ENCODE measurements at regions not wholly inside any gene's neighbourhood (a gene's known extent, or its start where the extent isn't known, plus 50 kb on each side); places are given as distances from the start of the nearest gene placed in this dataset.

GRCh38 chr14:55948399-55948798 is 169.8 kb upstream of the PELI2 start:
- ChIA-PET POLR2A (no interaction called here), CTCF (no interaction called here)
- no peak for DNase-seq (ENCODE audit: extremely low spot score)
- TF ChIP-seq ELF4 (IDR thresholded peaks at IDR 0.05): no peak
- no peak for TF ChIP-seq ARNT (IDR thresholded peaks at IDR 0.05)
- no peak for TF ChIP-seq SP1 (IDR thresholded peaks at IDR 0.05)
- TF ChIP-seq LEF1 (IDR thresholded peaks at IDR 0.05; ENCODE audit: borderline replicate concordance): no peak
- no peak for TF ChIP-seq HDGF (IDR thresholded peaks at IDR 0.05; ENCODE audit: borderline replicate concordance)
- no peak for TF ChIP-seq SUZ12 (IDR thresholded peaks at IDR 0.05)
- TF ChIP-seq PKNOX1 (IDR thresholded peaks at IDR 0.05): no peak
- no peak for TF ChIP-seq NFRKB (IDR thresholded peaks at IDR 0.05)
- TF ChIP-seq TARDBP (IDR thresholded peaks at IDR 0.05): no peak
- TF ChIP-seq ZNF384 (IDR thresholded peaks at IDR 0.05): no peak
- no peak for TF ChIP-seq L3MBTL2 (conservative IDR thresholded peaks at IDR 0.05)
- no peak for TF ChIP-seq CTBP1 (IDR thresholded peaks at IDR 0.05; ENCODE audit: borderline replicate concordance)
- TF ChIP-seq FOXA1 (IDR thresholded peaks at IDR 0.05): no peak
- no peak for TF ChIP-seq FOXK2 (IDR thresholded peaks at IDR 0.05)
- TF ChIP-seq BHLHE40 (IDR thresholded peaks at IDR 0.05; ENCODE audit: borderline replicate concordance): no peak
- TF ChIP-seq FOXM1 (IDR thresholded peaks at IDR 0.05; ENCODE audit: borderline replicate concordance): no peak

GRCh38 chr14:55949708-55950107 is 168.5 kb upstream of the PELI2 start:
- no peak for DNase-seq (ENCODE audit: extremely low spot score)
- POLR2A ChIA-PET: no interaction called here
- no peak for TF ChIP-seq ELF4 (IDR thresholded peaks at IDR 0.05)
- no peak for TF ChIP-seq FOXM1 (IDR thresholded peaks at IDR 0.05; ENCODE audit: borderline replicate concordance)
- no peak for TF ChIP-seq TARDBP (IDR thresholded peaks at IDR 0.05)
- TF ChIP-seq LEF1 (IDR thresholded peaks at IDR 0.05; ENCODE audit: borderline replicate concordance): no peak
- TF ChIP-seq PKNOX1 (IDR thresholded peaks at IDR 0.05): no peak
- TF ChIP-seq SP1 (IDR thresholded peaks at IDR 0.05): no peak
- CTCF ChIA-PET: interaction anchor here (0.7 kb wide), 1 partner anchor 540 kb away, joined by 3 read pairs; no protein-coding TSS in a partner anchor

GRCh38 chr14:55950135-55950534 is 168.1 kb upstream of the PELI2 start:
- no peak for TF ChIP-seq L3MBTL2 (conservative IDR thresholded peaks at IDR 0.05)
- no peak for TF ChIP-seq FOXA1 (IDR thresholded peaks at IDR 0.05)
- TF ChIP-seq SP1 (IDR thresholded peaks at IDR 0.05): no peak
- no peak for TF ChIP-seq LEF1 (IDR thresholded peaks at IDR 0.05; ENCODE audit: borderline replicate concordance)
- no peak for TF ChIP-seq TARDBP (IDR thresholded peaks at IDR 0.05)
- TF ChIP-seq ZNF384 (IDR thresholded peaks at IDR 0.05): no peak
- TF ChIP-seq NFRKB (IDR thresholded peaks at IDR 0.05): no peak
- no peak for TF ChIP-seq SUZ12 (IDR thresholded peaks at IDR 0.05)
- no peak for TF ChIP-seq PKNOX1 (IDR thresholded peaks at IDR 0.05)
- no peak for TF ChIP-seq FOXM1 (IDR thresholded peaks at IDR 0.05; ENCODE audit: borderline replicate concordance)
- no peak for TF ChIP-seq HDGF (IDR thresholded peaks at IDR 0.05; ENCODE audit: borderline replicate concordance)
- no peak for TF ChIP-seq BHLHE40 (IDR thresholded peaks at IDR 0.05; ENCODE audit: borderline replicate concordance)
- TF ChIP-seq ELF4 (IDR thresholded peaks at IDR 0.05): no peak
- no peak for TF ChIP-seq CTBP1 (IDR thresholded peaks at IDR 0.05; ENCODE audit: borderline replicate concordance)
- no peak for TF ChIP-seq FOXK2 (IDR thresholded peaks at IDR 0.05)
- no peak for TF ChIP-seq ARNT (IDR thresholded peaks at IDR 0.05)
- ChIA-PET CTCF (interaction anchor here (0.7 kb wide), 1 partner anchor 540 kb away, joined by 3 read pairs; no protein-coding TSS in a partner anchor), POLR2A (no interaction called here)
- DNase-seq (ENCODE audit: extremely low spot score): no peak

GRCh38 chr14:55951341-55952206 is 166.6 kb upstream of the PELI2 start:
- TF ChIP-seq LEF1 (IDR thresholded peaks at IDR 0.05; ENCODE audit: borderline replicate concordance) (no peak), FOXK2 (IDR thresholded peaks at IDR 0.05) (no peak), SUZ12 (IDR thresholded peaks at IDR 0.05) (no peak), SP1 (IDR thresholded peaks at IDR 0.05) (no peak), CTBP1 (IDR thresholded peaks at IDR 0.05; ENCODE audit: borderline replicate concordance) (no peak)
- ChIA-PET POLR2A (no interaction called here), CTCF (no interaction called here)
- DNase-seq (ENCODE audit: extremely low spot score): no peak

GRCh38 chr14:55954108-55954507 is 164.1 kb upstream of the PELI2 start:
- ChIA-PET POLR2A (no interaction called here), CTCF (no interaction called here)
- no peak for TF ChIP-seq NFRKB (IDR thresholded peaks at IDR 0.05)
- no peak for TF ChIP-seq ARNT (IDR thresholded peaks at IDR 0.05)
- no peak for DNase-seq (ENCODE audit: extremely low spot score)

GRCh38 chr14:55955175-55955574 is 163.0 kb upstream of the PELI2 start:
- ChIA-PET POLR2A (no interaction called here), CTCF (no interaction called here)
- TF ChIP-seq ARNT (IDR thresholded peaks at IDR 0.05) (no peak), NFRKB (IDR thresholded peaks at IDR 0.05) (no peak), ZNF384 (IDR thresholded peaks at IDR 0.05) (no peak), FOXA1 (IDR thresholded peaks at IDR 0.05) (no peak), ELF4 (IDR thresholded peaks at IDR 0.05) (no peak), TARDBP (IDR thresholded peaks at IDR 0.05) (no peak), LEF1 (IDR thresholded peaks at IDR 0.05; ENCODE audit: borderline replicate concordance) (no peak), FOXM1 (IDR thresholded peaks at IDR 0.05; ENCODE audit: borderline replicate concordance) (no peak), CTBP1 (IDR thresholded peaks at IDR 0.05; ENCODE audit: borderline replicate concordance) (no peak), FOXK2 (IDR thresholded peaks at IDR 0.05) (no peak), HDGF (IDR thresholded peaks at IDR 0.05; ENCODE audit: borderline replicate concordance) (no peak), BHLHE40 (IDR thresholded peaks at IDR 0.05; ENCODE audit: borderline replicate concordance) (no peak), SP1 (IDR thresholded peaks at IDR 0.05) (no peak), PKNOX1 (IDR thresholded peaks at IDR 0.05) (no peak), SUZ12 (IDR thresholded peaks at IDR 0.05) (no peak), L3MBTL2 (conservative IDR thresholded peaks at IDR 0.05) (no peak)
- no peak for DNase-seq (ENCODE audit: extremely low spot score)

Measured in HEK293T (cell line).